ENCODE measurements at regions not wholly inside any gene's neighbourhood (a gene's known extent, or its start where the extent isn't known, plus 50 kb on each side); places are given as distances from the start of the nearest gene placed in this dataset.

- Histone ChIP-seq H3K9me2 (ENCODE audit: insufficient read depth) (no peaks in the 10 kb centered on the region), H3K4me2 (no peak overlapping the region), H4K20me1 (ENCODE audit: insufficient read depth) (no peaks in the 10 kb centered on the region), H2AFZ (no peak overlapping the region), H3K79me2 (ENCODE audit: low read depth) (no peaks in the 10 kb centered on the region), H3K36me3 (ENCODE audit: low read depth) (no peaks in the 10 kb centered on the region), H3K4me1 (replicated peaks; ENCODE audit: insufficient read depth) (no peaks in the 10 kb centered on the region), H3K27me3 (ENCODE audit: insufficient read depth, low read depth) (peaks cover 16% of the 10 kb centered on the region; the same call in 1 of the 2 replicates), H3K4me3 (no peak overlapping the region), H3K9me3 (ENCODE audit: insufficient read depth, low read depth) (no peaks in the 10 kb centered on the region), H3K27ac (no peak overlapping the region), H3F3A (ENCODE audit: insufficient read depth, low read depth) (no peaks in the 10 kb centered on the region)
- intact Hi-C loops (cut with micrococcal nuclease; ENCODE audit: unreplicated experiment), result no loop called here
- no peak for DNase-seq
- TF ChIP-seq CTCF (conservative IDR thresholded peaks at IDR 0.05) (no peak), EZH2 (IDR thresholded peaks at IDR 0.05; ENCODE audit: low read depth) (no peak)
- POLR2A ChIA-PET (ENCODE audit: unreplicated experiment), result no interaction called here
- CTCF ChIA-PET, result no interaction called here
- no TSS peak for BruUV-seq (replicated peaks)
These were observed 74.3 kb upstream of the POM121L12 start for GRCh38 chr7:52961084-52961483.

- H3K9me2 ChIP-seq (ENCODE audit: insufficient read depth), result no peaks in the 10 kb centered on the region
- no peak overlapping the region for H3K4me3 ChIP-seq
- H3K27me3 ChIP-seq (ENCODE audit: insufficient read depth, low read depth), result peaks cover 19% of the 10 kb centered on the region; the same call in 1 of the 2 replicates
- no peaks in the 10 kb centered on the region for H3K9me3 ChIP-seq (ENCODE audit: insufficient read depth, low read depth)
- no peak overlapping the region for H2AFZ ChIP-seq
- H3K4me2 ChIP-seq, result no peak overlapping the region
- H3K27ac ChIP-seq, result no peak overlapping the region
- intact Hi-C loops (cut with micrococcal nuclease; ENCODE audit: unreplicated experiment), result no loop called here
- POLR2A ChIA-PET (ENCODE audit: unreplicated experiment), result no interaction called here
- DNase-seq, result no peak
- no peak for TF ChIP-seq EZH2 (IDR thresholded peaks at IDR 0.05; ENCODE audit: low read depth)
- TF ChIP-seq CTCF (conservative IDR thresholded peaks at IDR 0.05), result no peak
- no peaks in the 10 kb centered on the region for H3K4me1 ChIP-seq (replicated peaks; ENCODE audit: insufficient read depth)
- no peaks in the 10 kb centered on the region for H3F3A ChIP-seq (ENCODE audit: insufficient read depth, low read depth)
- CTCF ChIA-PET, result no interaction called here
- H4K20me1 ChIP-seq (ENCODE audit: insufficient read depth), result no peaks in the 10 kb centered on the region
- H3K79me2 ChIP-seq (ENCODE audit: low read depth), result no peaks in the 10 kb centered on the region
- no TSS peak for BruUV-seq (replicated peaks)
- no peaks in the 10 kb centered on the region for H3K36me3 ChIP-seq (ENCODE audit: low read depth)
These were observed 75.4 kb upstream of the POM121L12 start for GRCh38 chr7:52959878-52960660.

GRCh38 chr7:52959336-52959735 is 76.1 kb upstream of the POM121L12 start:
- H3K9me2 ChIP-seq (ENCODE audit: insufficient read depth), result no peaks in the 10 kb centered on the region; the same call in 1 of the 2 replicates
- H3K27ac ChIP-seq, result no peak overlapping the region
- H3K36me3 ChIP-seq (ENCODE audit: low read depth), result no peaks in the 10 kb centered on the region
- no peaks in the 10 kb centered on the region for H3F3A ChIP-seq (ENCODE audit: insufficient read depth, low read depth)
- no peak for DNase-seq
- ChIA-PET POLR2A (ENCODE audit: unreplicated experiment) (no interaction called here), CTCF (no interaction called here)
- intact Hi-C loops (cut with micrococcal nuclease; ENCODE audit: unreplicated experiment), result no loop called here
- no peak overlapping the region for H3K4me2 ChIP-seq
- no peaks in the 10 kb centered on the region for H3K79me2 ChIP-seq (ENCODE audit: low read depth)
- no peak for TF ChIP-seq EZH2 (IDR thresholded peaks at IDR 0.05; ENCODE audit: low read depth)
- TF ChIP-seq CTCF (conservative IDR thresholded peaks at IDR 0.05), result no peak
- no peaks in the 10 kb centered on the region for H3K9me3 ChIP-seq (ENCODE audit: insufficient read depth, low read depth)
- H3K27me3 ChIP-seq (ENCODE audit: insufficient read depth, low read depth), result peaks cover 22% of the 10 kb centered on the region; the same call in 1 of the 2 replicates
- H2AFZ ChIP-seq, result no peak overlapping the region
- H4K20me1 ChIP-seq (ENCODE audit: insufficient read depth), result no peaks in the 10 kb centered on the region
- BruUV-seq (replicated peaks), result no TSS peak
- H3K4me3 ChIP-seq, result no peak overlapping the region
- no peaks in the 10 kb centered on the region for H3K4me1 ChIP-seq (replicated peaks; ENCODE audit: insufficient read depth)
